ENCODE measurements at regions not wholly inside any gene's neighbourhood (a gene's known extent, or its start where the extent isn't known, plus 50 kb on each side); places are given as distances from the start of the nearest gene placed in this dataset.
A peak's percentile ranks its signal among the peaks of the same experiment; 100 is the strongest.

DNA sequence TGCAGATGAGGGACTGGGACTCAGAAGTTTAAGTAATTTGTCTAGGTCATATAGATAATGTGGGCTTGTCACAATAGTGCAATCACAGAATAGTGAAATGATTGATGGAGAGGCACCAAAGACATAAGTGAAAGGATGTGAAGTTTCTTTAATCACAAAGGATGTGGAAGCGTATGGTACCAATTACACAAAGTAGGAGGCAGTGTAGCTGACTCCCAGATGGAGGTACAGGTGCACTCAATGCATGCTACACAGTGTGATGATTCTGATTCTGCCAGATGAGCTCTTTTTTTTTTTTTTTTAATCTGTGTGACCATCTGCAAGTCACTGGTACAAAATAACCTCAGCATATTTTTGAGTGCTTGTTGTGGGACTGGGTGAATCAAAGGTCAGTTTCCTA, 411.3 kb downstream of the SPRY1 start:
- DNase-seq (ENCODE audit: low spot score), result no peak

DNA sequence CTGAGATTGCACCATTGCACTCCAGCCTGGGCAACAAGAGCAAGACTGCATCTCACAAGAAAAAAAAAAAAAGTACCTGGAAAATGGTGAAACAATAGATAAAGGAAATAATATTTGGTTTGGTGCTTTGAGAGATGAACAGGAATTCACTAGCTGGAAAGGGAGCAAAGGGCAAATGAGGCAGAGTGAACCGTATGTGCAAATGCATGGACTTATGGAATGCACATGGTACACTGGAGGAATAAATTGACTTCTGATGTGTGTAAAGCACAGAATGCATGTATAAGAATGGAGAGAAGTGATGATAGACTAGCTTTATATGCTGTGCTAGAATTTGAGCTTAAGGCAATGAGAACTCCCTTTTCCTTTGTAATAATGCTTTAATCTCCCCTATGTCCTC, 413.3 kb downstream of the SPRY1 start:
- no peak for DNase-seq (ENCODE audit: low spot score)

GRCh38 chr4:123812066-123812390, 415.4 kb downstream of the SPRY1 start:
- DNase-seq (ENCODE audit: low spot score), result no peak

DNA sequence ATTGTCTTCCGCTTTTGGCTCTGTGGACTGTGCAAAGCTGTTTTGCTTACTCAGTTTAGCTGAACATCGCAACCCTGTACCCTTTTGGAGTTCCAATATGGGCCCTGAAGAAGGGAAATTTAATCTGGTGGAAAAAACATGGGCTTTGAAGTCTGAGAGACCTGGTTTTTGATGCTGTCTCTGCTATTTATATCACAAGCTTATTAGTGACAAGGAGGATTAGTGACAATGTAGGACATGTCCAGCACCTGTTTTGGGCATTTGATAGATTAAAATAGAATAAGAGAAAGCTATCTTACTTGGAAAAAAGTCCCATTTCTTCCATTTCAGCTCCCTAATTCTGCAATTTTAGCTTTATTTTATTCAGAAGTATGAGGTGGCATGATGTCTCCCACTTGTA, 417.3 kb downstream of the SPRY1 start:
- no peak for DNase-seq (ENCODE audit: low spot score)

GRCh38 chr4:123816462-123816861, 419.9 kb downstream of the SPRY1 start:
- no peak for DNase-seq (ENCODE audit: low spot score)

GRCh38 chr4:123817025-123817688, 420.6 kb downstream of the SPRY1 start:
- DNase-seq (ENCODE audit: low spot score), result no peak

GRCh38 chr4:123819362-123820035, 422.9 kb downstream of the SPRY1 start:
- DNase-seq (ENCODE audit: low spot score), result no peak

GRCh38 chr4:123821861-123822260, 425.3 kb downstream of the SPRY1 start:
- DNase-seq (ENCODE audit: low spot score), result no peak

DNA sequence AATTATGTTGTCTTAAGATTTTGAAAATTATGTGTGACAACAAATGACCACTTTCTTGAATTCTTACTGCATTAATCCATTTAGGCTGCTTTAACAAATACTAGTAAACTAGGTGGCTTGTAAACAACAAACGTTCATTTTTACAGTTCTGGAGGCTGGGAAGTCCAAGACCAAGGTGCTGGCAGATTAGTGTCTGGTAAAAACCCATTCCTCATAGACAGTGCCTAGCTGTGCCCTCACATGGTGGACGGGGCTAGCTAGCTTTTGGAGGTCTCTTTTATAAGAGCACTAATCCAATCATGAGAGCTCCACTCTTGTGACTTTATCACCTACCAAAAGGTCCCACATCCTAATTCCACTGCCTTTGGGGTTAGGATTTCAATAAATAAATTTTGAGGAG, 425.8 kb downstream of the SPRY1 start:
- no peak for DNase-seq (ENCODE audit: low spot score)

- DNase-seq (ENCODE audit: low spot score), result no peak
These were observed 426.6 kb downstream of the SPRY1 start for GRCh38 chr4:123823244-123823643.

DNA sequence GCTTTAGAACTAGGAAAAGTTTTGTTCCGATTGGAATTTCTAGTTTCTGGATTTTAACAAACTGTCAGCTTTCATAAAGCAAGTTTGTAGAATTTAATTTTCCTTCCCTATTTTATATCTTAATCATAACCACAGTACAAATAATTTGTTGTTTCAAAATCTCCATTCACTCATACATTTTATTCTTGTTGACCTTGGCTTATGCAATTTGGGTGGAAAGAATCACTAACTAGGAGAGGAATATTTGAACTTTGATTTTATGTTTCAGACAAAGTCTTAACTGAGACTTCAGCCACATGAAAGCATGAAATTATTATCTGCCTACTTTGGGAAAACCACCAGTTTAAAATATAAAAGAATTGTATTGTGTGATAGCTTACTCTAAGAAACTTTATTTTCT, 427.9 kb downstream of the SPRY1 start:
- DNase-seq (ENCODE audit: low spot score), result no peak

GRCh38 chr4:123825596-123826291, 429.1 kb downstream of the SPRY1 start:
- no peak for DNase-seq (ENCODE audit: low spot score)

GRCh38 chr4:123826896-123827295, 430.3 kb downstream of the SPRY1 start:
- no peak for DNase-seq (ENCODE audit: low spot score)

- DNase-seq (ENCODE audit: low spot score), result no peak
These were observed 430.9 kb downstream of the SPRY1 start for GRCh38 chr4:123827511-123827910.

DNA sequence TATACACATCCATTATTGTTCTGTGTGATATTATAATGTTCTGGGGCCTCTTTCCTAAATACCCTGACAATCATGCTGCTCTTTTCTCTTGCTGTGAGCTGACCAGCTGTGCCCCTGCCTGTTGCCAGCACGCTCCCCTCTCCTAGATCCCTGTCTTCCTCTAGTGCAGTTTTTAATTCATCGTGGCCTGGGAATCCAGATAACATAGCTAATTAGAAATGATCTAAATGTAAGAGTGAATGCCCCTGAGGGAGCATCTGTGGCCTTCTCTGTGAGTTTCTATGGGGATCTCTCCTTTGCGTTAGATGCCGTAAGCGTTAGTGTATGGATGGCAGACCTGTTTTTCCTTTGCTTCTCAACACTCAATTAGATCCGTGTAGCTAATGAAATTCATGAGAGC, 434.3 kb downstream of the SPRY1 start:
- no peak for DNase-seq (ENCODE audit: low spot score)

- DNase-seq (ENCODE audit: low spot score), result peak; percentile 55
These were observed 435.8 kb downstream of the SPRY1 start for GRCh38 chr4:123832173-123833026.

- peak; percentile 8 for DNase-seq (ENCODE audit: low spot score)
These were observed 436.6 kb downstream of the SPRY1 start for GRCh38 chr4:123833171-123833643.

GRCh38 chr4:123835831-123836590, 439.4 kb downstream of the SPRY1 start:
- DNase-seq (ENCODE audit: low spot score), result no peak

GRCh38 chr4:123836851-123837595, 440.4 kb downstream of the SPRY1 start:
- DNase-seq (ENCODE audit: low spot score), result no peak

DNA sequence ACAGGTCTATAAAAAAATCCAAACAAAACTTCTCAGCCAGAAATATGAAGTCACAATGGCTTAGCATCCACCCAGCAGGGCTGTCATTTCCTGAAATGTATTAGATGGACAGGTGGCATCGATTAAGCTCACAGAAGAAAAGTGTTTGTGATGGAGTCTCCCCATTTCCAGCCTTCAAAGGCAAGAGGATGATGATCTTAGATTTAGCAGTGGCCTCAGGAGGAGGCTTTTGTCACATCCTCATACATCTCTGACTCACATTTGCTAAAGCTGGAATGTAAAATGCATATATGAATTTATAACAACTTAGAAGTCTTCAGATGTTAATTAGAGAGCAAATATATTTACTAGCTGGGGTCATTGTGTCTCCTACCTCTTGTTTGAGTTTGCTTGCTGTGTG, 441.9 kb downstream of the SPRY1 start:
- DNase-seq (ENCODE audit: low spot score), result no peak

DNA sequence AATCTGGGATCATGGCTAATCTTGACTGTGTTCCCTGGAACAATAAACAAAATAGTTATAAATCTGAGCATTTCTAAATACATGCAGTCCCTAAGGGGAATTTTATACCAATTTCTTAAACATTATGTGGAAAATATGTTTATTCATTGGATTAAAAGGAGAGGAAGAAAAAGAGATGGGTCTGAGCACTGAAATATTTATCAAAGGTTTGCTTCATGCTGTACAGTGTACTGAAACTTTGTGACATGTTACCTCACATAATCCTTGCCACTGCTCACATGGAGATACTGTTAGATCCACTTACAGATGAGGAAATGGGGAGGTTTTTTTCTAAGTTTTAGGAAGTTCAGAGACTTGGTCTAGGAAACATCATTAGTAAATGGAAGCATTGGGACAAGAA, 443.6 kb downstream of the SPRY1 start:
- DNase-seq (ENCODE audit: low spot score), result no peak

All from hepatic stellate cell (primary cell).